Heart left ventricle (tissue), 16 donors: ENCODE measurements at regions not wholly inside any gene's neighbourhood (a gene's known extent, or its start where the extent isn't known, plus 50 kb on each side); places are given as distances from the start of the nearest gene placed in this dataset.

ENCODE experiments used
- ATAC-seq, 4 donors: fragments of 200-7000 bp; cut with Tn5 transposase; one replicate each; pipeline ENCODE4 v1.9.1; 2020 to 2022; ENCODE audit warnings: moderate library complexity in 4 of 4, mild to moderate bottlenecking in 3 of 4, moderate number of reproducible peaks in 1 of 4
- DNase-seq, 5 donors: peaks; one replicate each; pipeline ENCODE4 v3.0.0-alpha.2; 2020
- H3K27ac ChIP-seq, 12 donors: fragments of 200-600 bp; sonication (generic) in 4 of 12; one replicate each; pipeline versions ENCODE4 v1.5.0 to v1.8.0; 2016 to 2022; ENCODE audit warnings: mild to moderate bottlenecking in 2 of 12
- H3K27me3 ChIP-seq, 9 donors: fragments of 200-600 bp; sonication (generic) in 2 of 9; one replicate each; pipeline versions ENCODE4 v1.5.1 to v1.8.0; 2016 to 2022; ENCODE audit warnings: mild to moderate bottlenecking in 3 of 9
- H3K36me3 ChIP-seq, 9 donors: fragments of 200-600 bp; sonication (generic) in 2 of 9; one replicate each; pipeline versions ENCODE4 v1.5.0 to v1.8.0; 2018 to 2022; ENCODE audit warnings: mild to moderate bottlenecking in 2 of 9
- H3K4me1 ChIP-seq, 12 donors: fragments of 200-600 bp; sonication (generic) in 4 of 12; one replicate each; pipeline versions ENCODE4 v1.5.0 to v1.8.0; 2016 to 2022; ENCODE audit warnings: mild to moderate bottlenecking in 3 of 12
- H3K4me3 ChIP-seq, 12 donors: fragments of 200-600 bp; sonication (generic) in 4 of 12; one replicate each; pipeline versions ENCODE4 v1.5.0 to v1.8.0; 2017 to 2022; ENCODE audit warnings: mild to moderate bottlenecking in 9 of 12, moderate library complexity in 4 of 12
- H3K9me3 ChIP-seq, 12 donors: fragments of 200-600 bp; sonication (generic) in 4 of 12; one replicate each; pipeline versions ENCODE4 v1.5.0 to v1.8.0; 2016 to 2022; ENCODE audit warnings: mild to moderate bottlenecking in 1 of 12
- POLR2A ChIP-seq, 2 donors: fragments of 450-650 bp; IDR thresholded peaks; one replicate each; pipeline ENCODE4 v1.6.1; 2017; ENCODE audit warnings: antibody characterized with exemption in 2 of 2, mild to moderate bottlenecking in 2 of 2, moderate library complexity in 2 of 2
- WGBS, 4 donors: extraction: QIAGEN DNeasy Blood & Tissue Kit in 2 of 4; methylation state at CpG; one replicate each; pipeline versions ENCODE4 v1.1.5 to v1.1.7; 2013 to 2018; 5-methylcytosine and 5-hydroxymethylcytosine counted together
- intact Hi-C, 10 donors: fragments of 100-400 bp; cut with DNase I; formaldehyde crosslinking; loops; one replicate each; pipeline versions ENCODE4 v1.11.1 to v1.14.2; 2022
- TF ChIP-seq, protein P1 (sequence below), 12 donors: fragments of 200-600 bp; sonication (generic) in 4 of 12; IDR thresholded peaks; one replicate each; pipeline versions ENCODE4 v1.5.0 to v1.8.0; 2018 to 2022; ENCODE audit warnings: antibody characterized with exemption in 12 of 12, mild to moderate bottlenecking in 5 of 12
- donor health status: ischemic (EF 13 %, LVEDD 7.1; RV severe dilation, severe dysfunction).
- donor health status: healthy with polysubstance abuse.
- donor health status: DM: no; HTN: yes; CAD: no.
- donor health status: DM: no; HTN: no; CAD: no.
- donor health status: ischemic (EF 25% LVEDD 6.9; RV normal size, moderate dysfunction).
- donor health status: ischemic (EF 25% LVEDD 5.7; RV mildly dilated, moderate dysfunction).
- donor health status: healthy.
- donor health status: DM: yes; HTN: yes; CAD: no.
- donor health status: ischemic (EF 35%, LVEDD 5.7; RV mildly dilated, moderate dysfunction).
- donor health status: nonischemic (EF 11% LVEDD 7.7; RV severe dilation, severe dysfunction).
- donor health status: DM: yes; HTN: yes; CAD: no.
- donor health status: PGD.
- donor health status: ischemic (EF 29% LVEDD 5.4; RV normal size, mild dysfunction).
- donor health status: nonischemic (EF 23%, LVEDD 6.1; RV moderate dilation, normal function).

DNA sequence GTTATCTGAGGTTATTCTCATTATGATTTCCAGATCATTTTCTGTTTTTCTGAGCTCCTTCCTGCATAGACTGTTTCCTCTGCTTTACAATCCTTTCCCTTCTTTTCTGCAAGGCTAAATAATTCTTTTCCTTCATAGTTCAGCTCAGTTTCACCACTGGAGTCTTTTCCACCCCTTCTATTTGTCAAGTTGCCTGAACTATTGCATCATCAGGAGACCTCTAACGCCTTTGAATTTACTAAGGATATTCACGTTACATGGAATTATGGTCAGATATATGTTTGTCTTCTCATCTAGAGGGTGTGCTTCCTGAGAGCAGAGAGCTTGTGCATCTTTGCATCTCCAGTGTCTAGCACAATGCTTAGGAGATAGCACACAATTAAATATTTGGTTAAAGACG lies 140.4 kb upstream of the CA10 start:
- intact Hi-C loops: no loop called here
- H3K36me3 ChIP-seq: no peaks in the 10 kb centered on the region
- DNase-seq (no peak), ATAC-seq (no peak)
- no peak overlapping the region for H3K27ac ChIP-seq
- no peak for TF ChIP-seq POLR2A (IDR thresholded peaks at IDR 0.05)
- TF ChIP-seq, protein P1, sequence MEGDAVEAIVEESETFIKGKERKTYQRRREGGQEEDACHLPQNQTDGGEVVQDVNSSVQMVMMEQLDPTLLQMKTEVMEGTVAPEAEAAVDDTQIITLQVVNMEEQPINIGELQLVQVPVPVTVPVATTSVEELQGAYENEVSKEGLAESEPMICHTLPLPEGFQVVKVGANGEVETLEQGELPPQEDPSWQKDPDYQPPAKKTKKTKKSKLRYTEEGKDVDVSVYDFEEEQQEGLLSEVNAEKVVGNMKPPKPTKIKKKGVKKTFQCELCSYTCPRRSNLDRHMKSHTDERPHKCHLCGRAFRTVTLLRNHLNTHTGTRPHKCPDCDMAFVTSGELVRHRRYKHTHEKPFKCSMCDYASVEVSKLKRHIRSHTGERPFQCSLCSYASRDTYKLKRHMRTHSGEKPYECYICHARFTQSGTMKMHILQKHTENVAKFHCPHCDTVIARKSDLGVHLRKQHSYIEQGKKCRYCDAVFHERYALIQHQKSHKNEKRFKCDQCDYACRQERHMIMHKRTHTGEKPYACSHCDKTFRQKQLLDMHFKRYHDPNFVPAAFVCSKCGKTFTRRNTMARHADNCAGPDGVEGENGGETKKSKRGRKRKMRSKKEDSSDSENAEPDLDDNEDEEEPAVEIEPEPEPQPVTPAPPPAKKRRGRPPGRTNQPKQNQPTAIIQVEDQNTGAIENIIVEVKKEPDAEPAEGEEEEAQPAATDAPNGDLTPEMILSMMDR (IDR thresholded peaks at IDR 0.05): no peak
- H3K27me3 ChIP-seq: peaks cover 0 to 4% (median 0%) of the 10 kb centered on the region in 9 donors
- no peaks in the 10 kb centered on the region for H3K9me3 ChIP-seq
- H3K4me3 ChIP-seq: no peak overlapping the region
- H3K4me1 ChIP-seq: no peaks in the 10 kb centered on the region
- WGBS, 4 donors: 85 to 88% (median 86%) methylated on average over 3 of the region's 3 CpGs

DNA sequence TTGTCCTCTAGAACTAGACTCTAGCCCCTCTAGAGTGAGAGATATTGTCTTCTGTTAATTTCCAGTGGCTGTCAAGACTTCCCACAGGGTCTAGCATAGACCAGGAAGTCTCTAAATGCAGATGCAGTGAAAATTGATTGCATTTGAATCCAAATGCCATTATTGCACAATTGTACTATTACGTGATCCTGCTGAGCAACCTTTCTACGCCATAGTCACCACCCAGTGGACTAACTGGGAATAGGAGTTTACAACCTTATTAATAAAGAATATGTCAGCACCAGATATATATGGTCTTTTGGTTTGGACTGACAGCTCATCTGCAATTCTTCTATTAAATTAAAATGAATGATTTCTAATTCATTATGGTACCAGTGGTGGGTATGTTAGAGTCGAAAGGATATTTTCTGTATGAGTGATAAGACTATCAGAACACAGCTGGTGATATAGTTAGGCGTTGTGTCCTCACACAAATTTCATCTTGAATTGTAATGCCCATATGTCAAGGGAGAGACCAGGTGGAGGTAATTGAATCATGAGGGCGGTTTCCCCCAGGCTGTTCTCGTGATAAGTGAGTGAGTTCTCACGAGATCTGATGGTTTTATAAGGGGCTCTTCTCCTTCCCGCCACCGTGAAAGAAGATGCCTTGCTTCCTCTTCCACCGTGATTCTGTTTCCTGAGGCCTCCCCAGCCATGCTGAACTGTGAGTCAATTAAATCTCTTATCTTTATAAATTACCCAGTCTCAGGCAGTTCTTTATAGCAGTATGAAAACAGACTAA lies 138.9 kb upstream of the CA10 start:
- peaks cover 0 to 4% (median 0%) of the 10 kb centered on the region in 9 donors for H3K27me3 ChIP-seq
- no peaks in the 10 kb centered on the region for H3K4me1 ChIP-seq
- no peak for ATAC-seq
- DNase-seq: no peak
- TF ChIP-seq, protein P1 (IDR thresholded peaks at IDR 0.05): no peak
- TF ChIP-seq POLR2A (IDR thresholded peaks at IDR 0.05): no peak
- no peaks in the 10 kb centered on the region for H3K9me3 ChIP-seq
- no peak overlapping the region for H3K27ac ChIP-seq
- no peak overlapping the region for H3K4me3 ChIP-seq
- H3K36me3 ChIP-seq: no peaks in the 10 kb centered on the region
- 56 to 64% (median 61%) methylated on average over 10 of the region's 10 CpGs for WGBS, 4 donors
- intact Hi-C loops: no loop called here

DNA sequence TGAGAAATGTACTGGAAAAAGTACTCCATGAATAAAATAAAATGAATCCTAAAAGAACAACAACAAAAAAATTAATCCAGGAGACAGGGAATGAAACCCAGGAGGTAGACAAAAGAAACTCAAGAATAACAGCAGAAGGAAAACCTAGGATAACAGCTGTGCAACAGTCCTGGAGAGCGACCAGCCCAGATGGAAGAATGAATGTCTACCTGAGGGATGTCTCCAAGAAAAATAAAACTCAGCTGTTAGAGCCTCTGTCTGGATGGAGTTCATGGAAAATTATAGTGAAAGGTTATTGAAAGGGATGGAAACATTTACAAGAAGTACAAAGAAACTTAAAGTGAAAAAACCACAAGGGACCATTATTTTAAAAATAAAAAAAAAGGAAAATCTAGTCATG lies 135.8 kb upstream of the CA10 start:
- peaks cover 0 to 4% (median 0%) of the 10 kb centered on the region in 9 donors for H3K27me3 ChIP-seq
- DNase-seq (no peak), ATAC-seq (no peak)
- no peaks in the 10 kb centered on the region for H3K4me1 ChIP-seq
- 71 to 78% (median 75%) methylated on average over 1 of the region's 1 CpG for WGBS, 4 donors
- TF ChIP-seq POLR2A (IDR thresholded peaks at IDR 0.05): no peak
- TF ChIP-seq, protein P1 (IDR thresholded peaks at IDR 0.05): no peak
- peaks cover 0 to 3% (median 0%) of the 10 kb centered on the region in 12 donors for H3K9me3 ChIP-seq
- no peak overlapping the region for H3K27ac ChIP-seq
- no peak overlapping the region for H3K4me3 ChIP-seq
- intact Hi-C loops: no loop called here
- no peaks in the 10 kb centered on the region for H3K36me3 ChIP-seq

DNA sequence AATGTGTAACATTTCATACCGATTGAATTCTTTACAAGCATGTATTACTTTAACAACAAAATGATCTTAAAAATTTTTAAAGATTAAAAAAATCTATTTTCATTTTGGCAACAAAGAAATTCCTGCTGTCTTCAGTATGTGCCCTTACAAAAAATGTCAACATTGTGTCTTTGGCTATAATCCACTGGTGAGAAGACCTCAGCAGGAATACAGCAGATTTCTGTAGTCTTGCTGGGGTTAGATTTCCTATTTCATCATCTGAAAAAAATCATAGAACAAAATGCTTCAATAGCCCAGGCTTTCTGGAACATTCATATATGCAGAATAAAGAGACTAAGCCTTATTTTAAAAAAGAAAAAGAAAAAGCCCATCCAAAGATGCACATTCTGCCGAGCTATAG lies 129.1 kb upstream of the CA10 start:
- 90 to 92% (median 91%) methylated on average over 2 of the region's 2 CpGs for WGBS, 4 donors
- intact Hi-C loops: no loop called here
- Histone ChIP-seq H3K27ac (no peak overlapping the region), H3K4me1 (no peaks in the 10 kb centered on the region), H3K4me3 (no peak overlapping the region), H3K27me3 (no peaks in the 10 kb centered on the region), H3K9me3 (peaks cover 0 to 3% (median 0%) of the 10 kb centered on the region in 12 donors), H3K36me3 (no peaks in the 10 kb centered on the region)
- ATAC-seq (no peak), DNase-seq (no peak)
- no peak for TF ChIP-seq POLR2A (IDR thresholded peaks at IDR 0.05)
- TF ChIP-seq, protein P1 (IDR thresholded peaks at IDR 0.05): no peak
